Mesenchymal stem cell (in vitro differentiated cells and primary cell): ENCODE measurements at regions not wholly inside any gene's neighbourhood (a gene's known extent, or its start where the extent isn't known, plus 50 kb on each side); places are given as distances from the start of the nearest gene placed in this dataset.
A peak's percentile ranks its signal among the peaks of the same experiment; 100 is the strongest.

ENCODE experiments used
- DNase-seq: peaks from one replicate; pipeline ENCODE4 v3.0.0-alpha.2; 2013
- H2AFZ ChIP-seq: one replicate; pipeline ENCODE4 v1.6.1; 2013; ENCODE audit warnings: low read depth, mild to moderate bottlenecking, control low read depth, inconsistent platforms, low read length, moderate library complexity
- H2AK5ac ChIP-seq: 2 replicates; pipeline ENCODE4 v1.6.1; 2013; ENCODE audit warnings: low read length, moderate library complexity, mild to moderate bottlenecking, inconsistent platforms; ENCODE audit not compliant: severe bottlenecking
- H2BK120ac ChIP-seq: one replicate; pipeline ENCODE4 v1.6.1; 2013; ENCODE audit warnings: low read depth, mild to moderate bottlenecking, inconsistent platforms, low read length, moderate library complexity
- H2BK12ac ChIP-seq, 2 experiments: one replicate each; pipeline ENCODE4 v1.6.1; 2013; ENCODE audit warnings: inconsistent platforms in 2 of 2, low read length in 2 of 2, mild to moderate bottlenecking in 2 of 2, moderate library complexity in 2 of 2, control low read depth in 1 of 2
- H2BK15ac ChIP-seq: one replicate; pipeline ENCODE4 v1.6.1; 2013; ENCODE audit warnings: mild to moderate bottlenecking, low read depth, inconsistent platforms; ENCODE audit not compliant: poor library complexity, severe bottlenecking
- H2BK5ac ChIP-seq: 2 replicates; pipeline ENCODE4 v1.6.1; 2013; ENCODE audit warnings: low read depth, mild to moderate bottlenecking, low read length, control low read depth, inconsistent platforms; ENCODE audit not compliant: poor library complexity, severe bottlenecking
- H3K14ac ChIP-seq, 2 experiments: one replicate each; pipeline ENCODE4 v1.6.1; 2013; ENCODE audit warnings: inconsistent platforms in 2 of 2, low read length in 2 of 2, control low read depth in 1 of 2, mild to moderate bottlenecking in 1 of 2, moderate library complexity in 1 of 2
- H3K18ac ChIP-seq, 2 experiments: one replicate each; pipeline ENCODE4 v1.6.1; 2013; ENCODE audit warnings: inconsistent platforms in 2 of 2, low read length in 2 of 2, control low read depth in 1 of 2, low read depth in 1 of 2, mild to moderate bottlenecking in 1 of 2
- H3K23ac ChIP-seq, 2 experiments: one replicate each; pipeline ENCODE4 v1.6.1; 2013; ENCODE audit warnings: inconsistent platforms in 2 of 2, low read length in 2 of 2, mild to moderate bottlenecking in 2 of 2, moderate library complexity in 2 of 2, control low read depth in 1 of 2
- H3K27ac ChIP-seq: 2 replicates; pipeline ENCODE4 v1.5.1; 2013; ENCODE audit warnings: mild to moderate bottlenecking, moderate library complexity, low read length, control low read depth, inconsistent platforms; ENCODE audit not compliant: poor library complexity, severe bottlenecking
- H3K27me3 ChIP-seq, 2 experiments: 2 replicates each; pipeline versions ENCODE4 v1.6.1 to v1.7.0; 2013; ENCODE audit warnings: low read length in 2 of 2, mild to moderate bottlenecking in 2 of 2, moderate library complexity in 2 of 2, control low read depth in 1 of 2, inconsistent platforms in 1 of 2; ENCODE audit not compliant: control insufficient read depth in 1 of 2, insufficient read depth in 1 of 2
- H3K36me3 ChIP-seq, 2 experiments: 2 replicates each; pipeline versions ENCODE4 v1.6.1 to v1.7.0; 2013; ENCODE audit warnings: low read length in 2 of 2, control low read depth in 1 of 2, inconsistent platforms in 1 of 2, low read depth in 1 of 2, mild to moderate bottlenecking in 1 of 2; ENCODE audit not compliant: insufficient read depth in 2 of 2, control insufficient read depth in 1 of 2
- H3K4ac ChIP-seq, 2 experiments: one replicate each; pipeline ENCODE4 v1.6.1; 2013; ENCODE audit warnings: inconsistent platforms in 2 of 2, low read length in 2 of 2, mild to moderate bottlenecking in 2 of 2, moderate library complexity in 2 of 2, control low read depth in 1 of 2, low read depth in 1 of 2
- H3K4me1 ChIP-seq: 2 replicates; pipeline ENCODE4 v1.6.1; 2013; ENCODE audit warnings: low read depth, low read length, control low read depth; ENCODE audit not compliant: control insufficient read depth, insufficient read depth
- H3K4me2 ChIP-seq: 2 replicates; pipeline ENCODE4 v1.6.1; 2013; ENCODE audit warnings: low read length, mild to moderate bottlenecking, inconsistent platforms; ENCODE audit not compliant: poor library complexity, severe bottlenecking
- H3K4me3 ChIP-seq, 2 experiments: 2 replicates each; pipeline versions ENCODE4 v1.5.1 to v1.7.0; 2013; ENCODE audit warnings: low read length in 2 of 2, mild to moderate bottlenecking in 2 of 2, control low read depth in 1 of 2, low read depth in 1 of 2; ENCODE audit not compliant: insufficient read depth in 1 of 2
- H3K79me1 ChIP-seq: replicated peaks from 2 replicates; pipeline ENCODE4 v1.6.1; 2013; ENCODE audit warnings: mild to moderate bottlenecking, control low read depth, low read length, inconsistent platforms; ENCODE audit not compliant: poor library complexity, severe bottlenecking
- H3K9ac ChIP-seq: 2 replicates; pipeline ENCODE4 v1.7.0; 2013; ENCODE audit warnings: mild to moderate bottlenecking, low read length, moderate library complexity
- H3K9me3 ChIP-seq: 2 replicates; pipeline ENCODE4 v1.7.0; 2013; ENCODE audit warnings: mild to moderate bottlenecking, low read length; ENCODE audit not compliant: control insufficient read depth
- H4K8ac ChIP-seq: one replicate; pipeline ENCODE4 v1.6.1; 2013; ENCODE audit warnings: inconsistent platforms, mild to moderate bottlenecking, low read length, moderate library complexity
- H4K91ac ChIP-seq: one replicate; pipeline ENCODE4 v1.6.1; 2013; ENCODE audit warnings: mild to moderate bottlenecking, low read length, inconsistent platforms
- WGBS: methylation state at CpG from one replicate; pipeline ENCODE4 v1.1.7; 2013; ENCODE audit warnings: mixed read lengths; 5-methylcytosine and 5-hydroxymethylcytosine counted together

DNA sequence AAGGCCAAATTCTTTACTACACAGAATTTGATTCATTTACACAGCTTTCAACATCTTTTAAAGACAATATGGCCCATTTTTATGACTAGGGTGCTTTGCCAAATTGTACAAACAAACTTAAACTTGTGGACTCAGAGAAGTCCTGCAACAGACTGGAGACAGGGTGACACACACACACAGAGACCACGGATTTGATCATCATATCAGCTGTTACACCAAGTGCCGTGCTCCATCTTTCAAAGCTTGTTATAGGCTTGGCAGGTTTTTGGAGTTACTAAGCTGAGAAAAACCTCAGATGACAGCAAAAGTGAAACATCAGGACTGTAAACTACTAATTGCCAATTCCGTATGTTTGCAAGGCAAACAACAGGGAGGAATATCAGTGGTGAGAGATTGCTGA, 811.7 kb downstream of the GALC start:
- Histone ChIP-seq H3K27ac (no peak overlapping the region), H3K4me3 (no peak overlapping the region), H3K4me2 (no peak overlapping the region), H3K36me3 (no peaks in the 10 kb centered on the region), H3K27me3 (no peaks in the 10 kb centered on the region), H2AFZ (no peak overlapping the region), H3K4ac (no peak overlapping the region), H4K91ac (no peak overlapping the region), H4K8ac (no peak overlapping the region), H3K9ac (no peak overlapping the region), H3K4me1 (peaks cover 2% of the 10 kb centered on the region), H2BK15ac (no peak overlapping the region), H3K18ac (no peak overlapping the region), H3K23ac (no peak overlapping the region), H2BK12ac (no peak overlapping the region), H3K14ac (no peak overlapping the region), H2AK5ac (peak overlapping the region; percentile 57), H3K79me1 (no peaks in the 10 kb centered on the region), H2BK5ac (no peak overlapping the region), H2BK120ac (no peak overlapping the region), H3K9me3 (no peaks in the 10 kb centered on the region)
- WGBS: 77% methylated on average over 2 of the region's 3 CpGs
- no peak for DNase-seq

DNA sequence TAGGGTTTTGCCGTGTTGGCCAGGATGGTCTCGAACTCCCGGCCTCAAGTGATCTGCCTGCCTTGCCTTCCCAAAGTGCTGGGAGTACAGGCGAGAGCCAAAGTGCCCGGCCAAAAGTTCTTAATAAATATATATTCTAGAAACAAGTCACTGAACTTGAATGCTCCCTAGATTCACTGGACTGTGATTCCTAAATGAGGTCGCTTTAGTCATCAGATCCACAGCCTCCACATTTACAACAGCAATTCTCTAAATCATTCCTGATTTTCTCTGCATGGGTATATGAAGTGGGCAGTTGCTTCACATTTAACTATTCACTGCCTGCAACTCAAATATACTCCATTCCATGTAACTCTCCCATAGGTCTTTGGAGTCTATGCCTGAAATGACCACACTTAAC, 813.0 kb downstream of the GALC start:
- DNase-seq: peak; percentile 2
- Histone ChIP-seq H3K23ac (no peak overlapping the region), H4K8ac (no peak overlapping the region), H2AFZ (no peak overlapping the region), H3K9me3 (no peaks in the 10 kb centered on the region), H2AK5ac (no peak overlapping the region), H3K9ac (no peak overlapping the region), H3K36me3 (no peaks in the 10 kb centered on the region), H3K4me2 (no peak overlapping the region), H3K27me3 (no peaks in the 10 kb centered on the region), H3K79me1 (no peaks in the 10 kb centered on the region), H2BK12ac (no peak overlapping the region), H3K4ac (no peak overlapping the region), H3K18ac (no peak overlapping the region), H3K14ac (no peak overlapping the region), H4K91ac (no peak overlapping the region), H2BK15ac (no peak overlapping the region), H3K27ac (peak overlapping the region; percentile 25), H3K4me3 (no peak overlapping the region), H2BK120ac (no peak overlapping the region), H2BK5ac (no peak overlapping the region), H3K4me1 (peaks cover 2% of the 10 kb centered on the region)
- WGBS: 94% methylated on average over 6 of the region's 6 CpGs

DNA sequence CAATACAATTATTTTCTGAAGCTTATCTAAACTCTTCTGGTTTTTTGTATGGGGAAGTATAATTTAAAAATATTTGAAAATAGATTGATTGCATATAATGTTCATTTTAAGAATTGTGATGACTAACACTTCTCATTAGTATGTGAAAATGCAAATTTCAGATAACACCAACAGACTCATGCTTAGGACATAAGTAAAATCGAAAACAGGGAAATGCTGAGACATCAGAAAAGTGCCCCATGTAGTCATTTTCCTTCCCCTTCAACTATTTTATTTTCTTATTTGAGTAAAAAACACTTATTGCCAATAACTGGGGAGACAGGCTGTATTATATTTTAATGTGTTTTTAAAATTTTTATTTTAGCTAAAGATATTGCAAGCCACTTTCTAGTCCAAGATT, 814.7 kb downstream of the GALC start:
- Histone ChIP-seq H2BK5ac (no peak overlapping the region), H3K23ac (no peak overlapping the region), H3K27ac (no peak overlapping the region), H3K9me3 (no peaks in the 10 kb centered on the region), H2BK15ac (no peak overlapping the region), H3K4ac (no peak overlapping the region), H4K91ac (no peak overlapping the region), H2BK12ac (no peak overlapping the region), H2BK120ac (no peak overlapping the region), H3K18ac (no peak overlapping the region), H3K79me1 (no peaks in the 10 kb centered on the region), H2AFZ (no peak overlapping the region), H2AK5ac (no peak overlapping the region), H3K9ac (no peak overlapping the region), H3K27me3 (no peaks in the 10 kb centered on the region), H4K8ac (no peak overlapping the region), H3K4me2 (no peak overlapping the region), H3K36me3 (no peaks in the 10 kb centered on the region), H3K4me3 (no peak overlapping the region), H3K4me1 (peaks cover 2% of the 10 kb centered on the region), H3K14ac (no peak overlapping the region)
- no peak for DNase-seq
- 86% methylated on average over 1 of the region's 1 CpG for WGBS

DNA sequence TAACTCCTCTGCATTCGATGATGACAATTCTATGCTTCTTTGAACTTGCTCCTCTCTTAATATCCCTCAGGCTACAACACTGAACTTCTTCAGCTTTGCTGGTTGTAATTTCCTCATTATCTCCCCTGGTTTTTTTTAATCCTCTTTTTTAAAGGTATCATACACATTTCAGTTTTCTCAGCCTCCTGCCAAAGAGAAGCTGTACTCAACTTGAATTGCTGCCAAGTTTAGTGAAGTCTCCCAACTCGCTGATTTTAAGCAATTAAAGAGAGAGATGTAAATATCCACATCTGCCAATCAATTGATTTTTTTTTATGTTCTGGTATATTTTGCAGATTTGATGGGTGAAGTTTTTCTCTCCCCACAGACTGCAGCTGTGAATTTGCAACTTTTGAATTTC, 817.8 kb downstream of the GALC start:
- Histone ChIP-seq H2BK12ac (no peak overlapping the region), H3K36me3 (no peaks in the 10 kb centered on the region), H3K14ac (no peak overlapping the region)

More for the DNA sequence above, 817.8 kb downstream of the GALC start:
- no peak for DNase-seq
- H3K4me2 ChIP-seq: no peak overlapping the region
- H3K4ac ChIP-seq: no peak overlapping the region
- no peak overlapping the region for H2BK5ac ChIP-seq
- H3K18ac ChIP-seq: no peak overlapping the region
- H3K9me3 ChIP-seq: no peaks in the 10 kb centered on the region
- H2AFZ ChIP-seq: no peak overlapping the region
- no peak overlapping the region for H2AK5ac ChIP-seq
- no peaks in the 10 kb centered on the region for H3K27me3 ChIP-seq
- H4K8ac ChIP-seq: no peak overlapping the region
- H3K79me1 ChIP-seq: no peaks in the 10 kb centered on the region
- H2BK120ac ChIP-seq: no peak overlapping the region
- peaks cover 2% of the 10 kb centered on the region for H3K4me1 ChIP-seq
- H3K23ac ChIP-seq: no peak overlapping the region
- 90% methylated on average over 1 of the region's 2 CpGs for WGBS
- no peak overlapping the region for H3K27ac ChIP-seq
- no peak overlapping the region for H3K9ac ChIP-seq
- no peak overlapping the region for H4K91ac ChIP-seq
- H2BK15ac ChIP-seq: no peak overlapping the region
- no peak overlapping the region for H3K4me3 ChIP-seq
